22Rv1 (cell line): ENCODE measurements at regions not wholly inside any gene's neighbourhood (a gene's known extent, or its start where the extent isn't known, plus 50 kb on each side); places are given as distances from the start of the nearest gene placed in this dataset.

ENCODE experiments used
- CTCF ChIP-seq: fragments of 450-650 bp; IDR thresholded peaks from 2 replicates; pipeline ENCODE4 v1.5.1; 2017; ENCODE audit warnings: mild to moderate bottlenecking
- ZFX ChIP-seq: fragments of 450-650 bp; IDR thresholded peaks from 2 replicates; pipeline ENCODE4 v1.6.1; 2017; ENCODE audit warnings: antibody characterized with exemption, borderline replicate concordance

GRCh38 chr12:77407931-77408330 lies 342.6 kb upstream of the E2F7 start:
- TF ChIP-seq CTCF (no peak), ZFX (no peak)
